DND-41 (cell line): ENCODE measurements at regions not wholly inside any gene's neighbourhood (a gene's known extent, or its start where the extent isn't known, plus 50 kb on each side); places are given as distances from the start of the nearest gene placed in this dataset.

Experiments used
- ATAC-seq: fragments of 200-7000 bp; cut with Tn5 transposase; 3 replicates; pipeline ENCODE4 v1.9.1; 2021; ENCODE audit warnings: low read depth; ENCODE audit not compliant: insufficient read depth
- DNase-seq: peaks from one replicate; pipeline ENCODE4 v3.0.0-alpha.2; 2020
- H2AFZ ChIP-seq: 2 replicates; pipeline ENCODE4 v1.6.0; 2012; ENCODE audit warnings: low read depth, low read length
- H3K27ac ChIP-seq: 2 replicates; pipeline ENCODE4 v1.5.1; 2012; ENCODE audit warnings: low read length, inconsistent platforms
- H3K27me3 ChIP-seq: fragments of 200-600 bp; sonication (generic); 2 replicates; pipeline ENCODE4 v1.6.0; 2012; ENCODE audit warnings: low read length, mild to moderate bottlenecking, inconsistent platforms; ENCODE audit not compliant: insufficient read depth, poor library complexity
- H3K36me3 ChIP-seq: 2 replicates; pipeline ENCODE4 v1.5.1; 2012; ENCODE audit warnings: low read length, inconsistent platforms; ENCODE audit not compliant: insufficient read depth
- H3K4me1 ChIP-seq: 2 replicates; pipeline ENCODE4 v1.5.1; 2012; ENCODE audit warnings: mild to moderate bottlenecking, low read length; ENCODE audit not compliant: insufficient read depth
- H3K4me2 ChIP-seq: 2 replicates; pipeline ENCODE4 v1.6.0; 2012; ENCODE audit warnings: mild to moderate bottlenecking, moderate library complexity, low read length, inconsistent platforms; ENCODE audit not compliant: insufficient read depth
- H3K4me3 ChIP-seq, 2 experiments: fragments of 200-600 bp in 1 of 2; shearing (Covaris generic) in 1 of 2; 2 replicates each; pipeline ENCODE4 v1.5.1; 2012 to 2016; ENCODE audit warnings: inconsistent platforms in 2 of 2, low read length in 2 of 2, mild to moderate bottlenecking in 2 of 2, low read depth in 1 of 2, moderate library complexity in 1 of 2
- H3K79me2 ChIP-seq: 2 replicates; pipeline ENCODE4 v1.6.0; 2012; ENCODE audit warnings: low read length, inconsistent platforms; ENCODE audit not compliant: insufficient read depth
- H3K9ac ChIP-seq: 2 replicates; pipeline ENCODE4 v1.6.0; 2012; ENCODE audit warnings: low read depth, mild to moderate bottlenecking, inconsistent platforms, low read length, moderate library complexity
- H3K9me3 ChIP-seq: 2 replicates; pipeline ENCODE4 v1.5.1; 2012; ENCODE audit warnings: low read length, moderate library complexity, mild to moderate bottlenecking, inconsistent platforms; ENCODE audit not compliant: insufficient read depth, severe bottlenecking
- H4K20me1 ChIP-seq: 2 replicates; pipeline ENCODE4 v1.6.0; 2012; ENCODE audit warnings: low read length; ENCODE audit not compliant: insufficient read depth
- EZH2 ChIP-seq: IDR thresholded peaks from 3 replicates; pipeline ENCODE4 v1.6.1; 2012; ENCODE audit warnings: borderline replicate concordance, low read depth, mild to moderate bottlenecking, moderate library complexity, low read length, inconsistent platforms; ENCODE audit not compliant: severe bottlenecking
- TF ChIP-seq, protein P1 (sequence below): IDR thresholded peaks from 2 replicates; pipeline ENCODE4 v1.5.1; 2012; ENCODE audit warnings: borderline replicate concordance, low read length, moderate library complexity, mild to moderate bottlenecking; ENCODE audit not compliant: poor library complexity, severe bottlenecking; ENCODE audit errors: extremely low read depth

DNA sequence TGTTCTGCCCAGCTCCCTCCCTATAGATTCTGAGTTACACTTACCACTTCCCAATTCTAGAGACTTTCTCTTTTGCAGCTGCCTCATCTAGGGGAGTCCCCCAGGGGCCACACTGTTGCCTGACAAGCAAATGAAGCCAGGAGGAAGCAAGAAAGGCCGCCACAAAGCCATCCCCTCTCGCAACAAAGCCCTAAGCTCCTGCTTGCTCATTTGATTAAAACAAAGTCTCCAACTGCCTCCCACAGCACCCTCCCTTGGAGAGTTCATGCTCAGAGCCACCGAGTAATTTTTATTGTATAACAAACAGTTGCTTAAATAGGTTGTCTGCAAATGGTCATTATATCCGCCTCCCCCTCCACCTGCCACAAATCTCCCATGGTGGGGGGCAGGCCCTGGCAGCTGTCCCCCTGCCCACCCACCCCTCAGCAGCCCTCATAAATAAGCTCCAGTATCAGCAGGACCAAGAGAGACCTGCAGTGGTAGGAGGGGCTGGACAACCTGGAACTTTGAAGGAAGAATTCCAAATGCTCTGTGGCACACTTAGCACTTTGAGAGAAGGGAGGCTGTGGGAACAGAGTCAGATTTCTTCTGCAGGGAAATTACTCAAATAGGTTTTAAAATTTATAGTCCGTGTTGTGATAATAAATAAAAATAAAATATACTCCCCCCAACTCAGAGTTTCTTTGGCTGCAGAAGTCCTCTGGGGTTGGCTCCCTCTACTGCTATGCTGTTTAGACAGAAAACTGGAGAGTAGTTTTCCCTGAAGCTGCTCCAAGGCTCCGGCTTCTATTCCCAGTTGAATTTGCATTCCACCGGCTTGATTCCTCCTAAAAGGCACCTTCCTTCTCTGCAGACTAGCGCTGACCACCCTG is 237.5 kb downstream of the TTLL7 start:
- H4K20me1 ChIP-seq, result no peaks in the 10 kb centered on the region
- DNase-seq, result peak; percentile 20
- no peak overlapping the region for H3K4me2 ChIP-seq
- ATAC-seq, result peak; percentile 60; the same call in 2 of the 3 replicates
- H3K79me2 ChIP-seq, result no peaks in the 10 kb centered on the region
- no peak overlapping the region for H3K27ac ChIP-seq
- no peaks in the 10 kb centered on the region for H3K36me3 ChIP-seq
- no peak overlapping the region for H2AFZ ChIP-seq
- H3K4me1 ChIP-seq, result no peaks in the 10 kb centered on the region
- TF ChIP-seq, protein P1, sequence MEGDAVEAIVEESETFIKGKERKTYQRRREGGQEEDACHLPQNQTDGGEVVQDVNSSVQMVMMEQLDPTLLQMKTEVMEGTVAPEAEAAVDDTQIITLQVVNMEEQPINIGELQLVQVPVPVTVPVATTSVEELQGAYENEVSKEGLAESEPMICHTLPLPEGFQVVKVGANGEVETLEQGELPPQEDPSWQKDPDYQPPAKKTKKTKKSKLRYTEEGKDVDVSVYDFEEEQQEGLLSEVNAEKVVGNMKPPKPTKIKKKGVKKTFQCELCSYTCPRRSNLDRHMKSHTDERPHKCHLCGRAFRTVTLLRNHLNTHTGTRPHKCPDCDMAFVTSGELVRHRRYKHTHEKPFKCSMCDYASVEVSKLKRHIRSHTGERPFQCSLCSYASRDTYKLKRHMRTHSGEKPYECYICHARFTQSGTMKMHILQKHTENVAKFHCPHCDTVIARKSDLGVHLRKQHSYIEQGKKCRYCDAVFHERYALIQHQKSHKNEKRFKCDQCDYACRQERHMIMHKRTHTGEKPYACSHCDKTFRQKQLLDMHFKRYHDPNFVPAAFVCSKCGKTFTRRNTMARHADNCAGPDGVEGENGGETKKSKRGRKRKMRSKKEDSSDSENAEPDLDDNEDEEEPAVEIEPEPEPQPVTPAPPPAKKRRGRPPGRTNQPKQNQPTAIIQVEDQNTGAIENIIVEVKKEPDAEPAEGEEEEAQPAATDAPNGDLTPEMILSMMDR, result no peak
- TF ChIP-seq EZH2, result no peak
- H3K9me3 ChIP-seq, result no peaks in the 10 kb centered on the region
- no peaks in the 10 kb centered on the region for H3K27me3 ChIP-seq
- no peak overlapping the region for H3K9ac ChIP-seq
- no peak overlapping the region for H3K4me3 ChIP-seq

DNA sequence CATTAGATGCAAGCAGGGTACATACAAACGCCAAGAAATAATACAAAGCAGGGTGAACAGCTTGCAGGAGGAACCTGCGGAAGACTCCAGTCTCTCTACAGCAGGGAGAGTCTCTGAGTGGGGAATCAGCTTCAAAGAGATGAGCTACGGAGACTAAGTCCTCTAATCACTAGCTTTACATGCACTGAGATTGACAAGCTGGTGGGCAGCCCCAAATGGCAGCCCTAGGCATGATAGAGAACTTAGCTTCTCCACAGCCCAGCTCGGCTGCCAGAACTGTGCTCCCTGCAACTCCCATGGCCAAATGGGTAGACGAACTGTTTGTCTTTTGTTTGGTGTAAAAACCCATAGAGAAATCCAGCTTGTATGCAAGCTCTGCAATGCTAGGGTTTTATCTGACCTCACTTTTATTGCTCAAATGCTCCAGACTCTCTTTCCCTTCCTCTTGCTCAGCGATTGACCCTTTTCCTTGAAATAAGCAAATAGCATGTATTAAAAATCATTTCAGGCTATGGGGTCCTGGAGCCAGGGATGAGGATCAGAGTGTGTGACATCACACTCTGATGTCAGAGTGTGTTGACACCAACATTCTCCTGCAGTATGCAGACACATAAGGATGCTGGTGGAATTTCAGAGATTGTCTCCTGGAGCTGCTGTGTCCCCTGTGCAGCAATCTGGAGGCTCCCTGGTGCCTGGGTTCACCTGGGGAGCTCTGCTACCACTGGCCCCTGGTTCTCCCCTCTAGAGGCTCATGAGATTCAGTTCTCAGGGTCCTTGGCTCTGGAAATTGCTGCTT is 238.5 kb downstream of the TTLL7 start:
- DNase-seq, result no peak
- H3K27ac ChIP-seq, result no peak overlapping the region
- no peak overlapping the region for H3K4me3 ChIP-seq
- TF ChIP-seq EZH2, result no peak
- no peaks in the 10 kb centered on the region for H3K27me3 ChIP-seq
- ATAC-seq, result no peak
- no peak overlapping the region for H2AFZ ChIP-seq
- no peaks in the 10 kb centered on the region for H3K4me1 ChIP-seq
- H4K20me1 ChIP-seq, result no peaks in the 10 kb centered on the region
- no peaks in the 10 kb centered on the region for H3K79me2 ChIP-seq
- no peak overlapping the region for H3K9ac ChIP-seq
- H3K4me2 ChIP-seq, result no peak overlapping the region
- H3K36me3 ChIP-seq, result no peaks in the 10 kb centered on the region
- no peaks in the 10 kb centered on the region for H3K9me3 ChIP-seq

DNA sequence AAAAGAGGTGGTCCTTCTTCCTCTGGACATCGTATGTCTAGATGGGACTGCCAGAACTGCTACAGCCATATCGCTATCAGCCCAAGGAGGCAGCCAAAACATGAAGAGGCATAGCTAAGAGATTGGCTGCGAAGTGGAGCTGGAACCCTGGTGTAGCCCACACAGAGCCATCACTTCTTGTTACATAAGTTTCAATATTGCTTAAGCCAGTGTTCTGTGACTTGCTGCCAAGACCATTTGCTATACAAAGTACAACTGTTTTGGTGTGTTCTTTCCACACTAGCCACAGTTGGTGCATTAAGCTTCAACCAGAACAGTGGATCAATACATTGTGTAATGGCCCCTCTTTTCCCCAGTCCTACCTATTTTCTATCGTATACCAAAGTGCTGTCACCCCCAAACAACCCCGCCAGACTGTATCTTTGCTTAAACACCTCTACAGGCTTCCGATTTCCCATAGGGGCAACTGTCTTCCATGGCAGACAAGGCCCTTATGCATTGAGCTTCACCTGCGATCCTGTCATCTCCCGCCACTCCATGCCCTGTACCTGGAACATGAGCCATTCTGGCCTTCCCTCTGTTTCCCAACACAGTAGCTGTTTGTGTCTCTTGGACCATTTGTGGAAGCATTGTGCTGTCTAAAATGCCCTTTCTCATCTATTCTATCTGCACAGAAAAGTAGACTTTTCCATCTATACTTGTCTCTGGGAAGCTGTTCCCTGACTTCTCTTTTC is 241.8 kb downstream of the TTLL7 start:
- Histone ChIP-seq H3K27me3 (no peaks in the 10 kb centered on the region), H3K36me3 (no peaks in the 10 kb centered on the region), H4K20me1 (no peaks in the 10 kb centered on the region), H2AFZ (no peak overlapping the region), H3K9me3 (no peaks in the 10 kb centered on the region), H3K9ac (no peak overlapping the region), H3K79me2 (no peaks in the 10 kb centered on the region), H3K4me1 (no peaks in the 10 kb centered on the region), H3K4me2 (no peak overlapping the region), H3K27ac (no peak overlapping the region), H3K4me3 (no peak overlapping the region)
- TF ChIP-seq, protein P1, result no peak
- no peak for TF ChIP-seq EZH2
- DNase-seq (no peak), ATAC-seq (no peak)
